LNCaP clone FGC (cell line): ENCODE measurements at regions not wholly inside any gene's neighbourhood (a gene's known extent, or its start where the extent isn't known, plus 50 kb on each side); places are given as distances from the start of the nearest gene placed in this dataset.
"Not testable (repeated sequence)": the region's sequence is repeated elsewhere in the genome, so short reads cannot be mapped to it uniquely, and the experiment has no call there.

Source experiments
- DNase-seq: peaks from one replicate; pipeline ENCODE4 v3.0.0-alpha.2; 2011; ENCODE audit warnings: low read depth
- H3K4me3 ChIP-seq: 2 replicates; pipeline ENCODE4 v1.5.1; 2011; ENCODE audit warnings: mild to moderate bottlenecking, low read depth, low read length, control low read depth
- TF ChIP-seq, protein P1 (sequence below): IDR thresholded peaks from 2 replicates; pipeline ENCODE4 v1.5.1; 2012; ENCODE audit warnings: mild to moderate bottlenecking; ENCODE audit not compliant: control insufficient read depth, insufficient read depth; ENCODE audit errors: extremely low read depth

- TF ChIP-seq, protein P1, sequence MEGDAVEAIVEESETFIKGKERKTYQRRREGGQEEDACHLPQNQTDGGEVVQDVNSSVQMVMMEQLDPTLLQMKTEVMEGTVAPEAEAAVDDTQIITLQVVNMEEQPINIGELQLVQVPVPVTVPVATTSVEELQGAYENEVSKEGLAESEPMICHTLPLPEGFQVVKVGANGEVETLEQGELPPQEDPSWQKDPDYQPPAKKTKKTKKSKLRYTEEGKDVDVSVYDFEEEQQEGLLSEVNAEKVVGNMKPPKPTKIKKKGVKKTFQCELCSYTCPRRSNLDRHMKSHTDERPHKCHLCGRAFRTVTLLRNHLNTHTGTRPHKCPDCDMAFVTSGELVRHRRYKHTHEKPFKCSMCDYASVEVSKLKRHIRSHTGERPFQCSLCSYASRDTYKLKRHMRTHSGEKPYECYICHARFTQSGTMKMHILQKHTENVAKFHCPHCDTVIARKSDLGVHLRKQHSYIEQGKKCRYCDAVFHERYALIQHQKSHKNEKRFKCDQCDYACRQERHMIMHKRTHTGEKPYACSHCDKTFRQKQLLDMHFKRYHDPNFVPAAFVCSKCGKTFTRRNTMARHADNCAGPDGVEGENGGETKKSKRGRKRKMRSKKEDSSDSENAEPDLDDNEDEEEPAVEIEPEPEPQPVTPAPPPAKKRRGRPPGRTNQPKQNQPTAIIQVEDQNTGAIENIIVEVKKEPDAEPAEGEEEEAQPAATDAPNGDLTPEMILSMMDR = no peak
- H3K4me3 ChIP-seq = no peak overlapping the region
- no peak for DNase-seq
These were observed 120.9 kb downstream of the TMEM168 start for GRCh38 chr7:112669306-112669705.

- TF ChIP-seq, protein P1 = no peak
- no peak overlapping the region for H3K4me3 ChIP-seq
These were observed 120.0 kb downstream of the TMEM168 start for GRCh38 chr7:112670193-112670592.

GRCh38 chr7:112678626-112679025 lies 111.6 kb downstream of the TMEM168 start:
- TF ChIP-seq, protein P1 = no peak
- no peak for DNase-seq
- H3K4me3 ChIP-seq = no peak overlapping the region

More at GRCh38 chr7:112670193-112670592, 120.0 kb downstream of the TMEM168 start:
- DNase-seq = no peak

DNA sequence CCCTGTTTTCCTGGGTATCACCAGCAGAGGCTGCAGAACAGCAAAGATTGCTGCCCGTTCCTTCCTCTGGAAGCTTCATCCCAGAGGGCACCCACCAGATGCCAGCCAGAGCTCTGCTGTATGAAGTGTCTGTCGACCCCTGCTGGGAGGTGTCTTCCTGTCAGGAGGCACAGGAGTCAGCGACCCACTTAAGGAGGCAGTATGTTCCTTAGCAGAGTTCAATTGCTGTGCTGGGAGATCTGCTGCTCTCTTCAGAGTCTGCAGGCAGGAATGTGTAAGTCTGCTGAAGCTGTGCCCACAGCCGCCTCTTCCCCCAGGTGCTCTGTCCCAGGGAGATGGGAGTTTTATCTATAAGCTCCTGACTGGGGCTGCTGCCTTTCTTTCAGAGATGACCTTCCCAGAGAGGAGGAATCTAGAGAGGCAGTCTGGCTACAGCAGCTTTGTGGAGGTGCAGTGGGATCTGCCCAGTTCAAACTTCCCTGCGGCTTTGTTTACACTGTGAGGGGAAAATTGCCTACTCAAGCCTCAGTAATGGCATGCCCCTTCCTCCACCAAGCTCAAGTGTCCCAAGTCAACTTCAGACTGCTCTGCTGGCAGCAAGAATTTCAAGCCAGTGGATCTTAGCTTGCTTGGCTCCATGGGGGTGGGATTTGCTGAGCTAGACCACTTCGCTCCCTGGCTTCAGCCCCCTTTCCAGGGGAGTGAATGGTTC lies 100.6 kb downstream of the TMEM168 start:
- not testable (repeated sequence) for DNase-seq

DNA sequence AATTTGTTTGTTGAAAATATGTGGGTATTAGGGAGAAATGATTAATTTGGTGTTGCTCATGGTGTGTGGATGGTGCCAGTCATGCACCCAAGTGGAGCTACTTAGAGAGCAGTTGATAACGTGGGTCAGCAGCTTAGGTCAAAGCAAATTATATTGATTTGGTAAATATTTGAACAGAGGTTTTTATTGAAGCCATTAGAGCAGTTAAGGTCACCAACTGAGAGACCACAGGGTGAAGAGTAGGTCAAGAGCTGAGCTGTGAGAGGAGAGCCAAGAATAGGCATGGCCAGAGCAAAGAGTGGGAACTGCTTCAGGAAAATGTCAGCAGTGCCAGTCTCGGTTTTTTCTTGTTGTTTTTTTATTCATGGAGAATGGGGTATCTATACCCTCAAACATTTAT lies 97.9 kb downstream of the TMEM168 start:
- DNase-seq = peak; percentile 61
- H3K4me3 ChIP-seq = no peak overlapping the region
- TF ChIP-seq, protein P1 = no peak

More for the DNA sequence above, 100.6 kb downstream of the TMEM168 start:
- H3K4me3 ChIP-seq = not testable (repeated sequence)

DNA sequence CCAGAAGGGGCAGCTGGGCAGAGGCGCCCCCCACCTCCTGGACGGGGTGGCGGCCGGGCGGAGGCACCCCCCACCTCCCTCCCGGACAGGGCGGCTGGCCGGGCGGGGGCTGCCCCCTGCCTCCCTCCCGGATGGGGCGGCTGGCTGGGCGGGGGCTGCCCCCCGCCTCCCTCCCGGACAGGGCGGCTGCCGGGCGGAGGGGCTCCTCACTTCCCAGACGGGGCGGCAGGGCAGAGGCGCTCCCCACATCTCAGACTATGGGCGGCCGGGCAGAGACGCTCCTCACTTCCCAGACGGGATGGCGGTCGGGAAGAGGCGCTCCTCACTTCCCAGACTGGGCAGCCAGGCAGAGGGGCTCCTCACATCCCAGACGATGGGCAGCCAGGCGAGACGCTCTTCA lies 93.0 kb downstream of the TMEM168 start:
- not testable (repeated sequence) for H3K4me3 ChIP-seq, DNase-seq

DNA sequence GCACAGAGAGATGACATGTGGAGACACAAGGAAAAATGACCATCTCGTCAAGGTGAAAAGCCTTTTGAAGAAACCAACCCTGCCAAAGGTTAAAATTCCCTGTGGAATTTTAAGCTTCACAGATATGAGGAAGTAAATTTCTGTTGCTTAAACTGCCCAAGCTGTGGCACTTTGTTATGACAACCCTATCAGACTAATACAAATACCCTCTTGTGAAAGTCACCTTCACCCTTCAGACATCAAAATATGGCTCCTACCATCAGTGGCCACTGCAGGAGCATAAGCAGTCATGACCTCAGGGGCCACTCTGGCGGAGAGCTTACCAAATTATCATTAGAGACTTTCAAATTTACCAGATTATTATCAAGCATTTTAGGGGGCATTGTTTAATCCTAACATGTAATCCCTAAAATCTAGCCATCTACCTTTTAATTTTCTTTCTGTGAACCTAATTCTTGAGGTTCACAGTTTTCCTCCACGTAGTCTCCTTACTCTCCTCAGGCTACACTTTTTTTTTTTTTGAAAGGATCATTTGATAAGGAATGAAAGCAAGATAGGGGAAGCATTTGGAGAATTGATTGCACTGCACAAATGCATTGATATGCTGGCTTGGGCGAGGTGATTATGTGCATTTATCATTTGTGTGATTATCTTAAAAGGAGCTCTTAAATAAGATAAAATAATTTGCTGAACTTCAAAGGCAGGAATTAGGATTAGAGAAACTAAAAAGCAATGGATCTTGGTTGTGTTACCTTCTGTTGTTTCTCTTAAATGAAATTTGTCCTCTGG lies 90.3 kb downstream of the TMEM168 start:
- DNase-seq = no peak
- TF ChIP-seq, protein P1 = no peak
- H3K4me3 ChIP-seq = no peak overlapping the region

GRCh38 chr7:112701456-112701855 lies 88.7 kb downstream of the TMEM168 start:
- TF ChIP-seq, protein P1 = no peak
- DNase-seq = no peak
- no peak overlapping the region for H3K4me3 ChIP-seq
